ENCODE measurements at regions not wholly inside any gene's neighbourhood (a gene's known extent, or its start where the extent isn't known, plus 50 kb on each side); places are given as distances from the start of the nearest gene placed in this dataset.

- DNase-seq (ENCODE audit: low read depth, low spot score) (no peak), FAIRE-seq (no peak)
- Histone ChIP-seq H3K4me3 (replicated peaks in 1 of 3; ENCODE audit: insufficient read depth in 1 of 3, low read depth in 1 of 3, low read length in 3 of 3) (no peak overlapping the region), H3K4me1 (ENCODE audit: control insufficient read depth, extremely low read depth, insufficient read depth, low read length) (no peaks in the 10 kb centered on the region), H3K36me3 (ENCODE audit: control insufficient read depth in 2 of 2, extremely low read depth in 1 of 2, insufficient read depth in 2 of 2, low read length in 2 of 2) (no peaks in the 10 kb centered on the region), H3K79me2 (ENCODE audit: control insufficient read depth, insufficient read depth, low read length) (no peaks in the 10 kb centered on the region), H3K27ac (ENCODE audit: insufficient read depth, low read depth, low read length) (no peak overlapping the region), H2AFZ (ENCODE audit: low read depth, low read length) (no peak overlapping the region), H3K27me3 (ENCODE audit: control insufficient read depth in 2 of 2, insufficient read depth in 2 of 2, low read length in 2 of 2) (no peaks in the 10 kb centered on the region), H3K4me2 (ENCODE audit: insufficient read depth, low read length) (no peak overlapping the region), H3K9me3 (replicated peaks; ENCODE audit: control insufficient read depth, insufficient read depth, low read length) (no peaks in the 10 kb centered on the region), H4K20me1 (replicated peaks; ENCODE audit: control insufficient read depth, extremely low read depth, insufficient read depth, low read length) (no peaks in the 10 kb centered on the region), H3K9me1 (replicated peaks; ENCODE audit: control insufficient read depth, extremely low read depth, insufficient read depth, low read length) (no peaks in the 10 kb centered on the region), H3K9ac (replicated peaks; ENCODE audit: extremely low read depth, insufficient read depth, low read length) (no peak overlapping the region)
- intact Hi-C loops (cut with micrococcal nuclease) = loop anchor here (10.0 kb wide), 1 partner anchor 89 kb away; no protein-coding TSS in a partner anchor
- POLR2A ChIA-PET = no interaction called here
- CTCF ChIA-PET = interaction anchor here (0.7 to 1.2 kb wide), 2 partner anchors 304 to 374 kb away, joined by 3 to 4 read pairs; no protein-coding TSS in a partner anchor
- TF ChIP-seq JUN (IDR thresholded peaks at IDR 0.05; ENCODE audit: borderline replicate concordance, insufficient read depth, insufficient read length, low read depth) = no peak
- no peak for TF ChIP-seq POLR2AphosphoS5 (IDR thresholded peaks at IDR 0.05; ENCODE audit: insufficient read depth, low read depth, low read length)
- no peak for TF ChIP-seq EZH2 (IDR thresholded peaks at IDR 0.05; ENCODE audit: borderline replicate concordance, low read depth, low read length, severe bottlenecking)
- no peak for TF ChIP-seq GATA2 (IDR thresholded peaks at IDR 0.05; ENCODE audit: insufficient read depth, insufficient read length, low read depth, low read length)
- no peak for TF ChIP-seq POLR2A (IDR thresholded peaks at IDR 0.05; ENCODE audit: low read depth, low read length)
- TF ChIP-seq MYC (IDR thresholded peaks at IDR 0.05; ENCODE audit: low read depth, low read length) = no peak
- BruUV-seq (replicated peaks) = no TSS peak
- dilution Hi-C loops (cut with MboI; ENCODE audit: extremely low pct_ligation_motif_present, low sequenced_read_pairs) = no loop called here
Observed at GRCh38 chr16:79995315-79995714, 394.8 kb upstream of the MAF start.

GRCh38 chr16:79994418-79994817 lies 393.9 kb upstream of the MAF start:
- no TSS peak for BruUV-seq (replicated peaks)
- dilution Hi-C loops (cut with MboI; ENCODE audit: extremely low pct_ligation_motif_present, low sequenced_read_pairs) = no loop called here
- H3K4me3 ChIP-seq (replicated peaks in 1 of 3; ENCODE audit: insufficient read depth in 1 of 3, low read depth in 1 of 3, low read length in 3 of 3) = no peak overlapping the region
- no peaks in the 10 kb centered on the region for H3K79me2 ChIP-seq (ENCODE audit: control insufficient read depth, insufficient read depth, low read length)
- no peaks in the 10 kb centered on the region for H4K20me1 ChIP-seq (replicated peaks; ENCODE audit: control insufficient read depth, extremely low read depth, insufficient read depth, low read length)
- TF ChIP-seq EZH2 (IDR thresholded peaks at IDR 0.05; ENCODE audit: borderline replicate concordance, low read depth, low read length, severe bottlenecking) (no peak), JUN (IDR thresholded peaks at IDR 0.05; ENCODE audit: borderline replicate concordance, insufficient read depth, insufficient read length, low read depth) (no peak), FOS (IDR thresholded peaks at IDR 0.05; ENCODE audit: borderline replicate concordance, insufficient read depth, low read length) (no peak), CTCF (IDR thresholded peaks at IDR 0.05; ENCODE audit: extremely low read depth in 1 of 2, insufficient read depth in 1 of 2, low read depth in 1 of 2, low read length in 2 of 2) (no peak), POLR2AphosphoS5 (IDR thresholded peaks at IDR 0.05; ENCODE audit: insufficient read depth, low read depth, low read length) (no peak)
- H3K4me2 ChIP-seq (ENCODE audit: insufficient read depth, low read length) = no peak overlapping the region
- no peak for FAIRE-seq
- no peaks in the 10 kb centered on the region for H3K36me3 ChIP-seq (ENCODE audit: control insufficient read depth in 2 of 2, extremely low read depth in 1 of 2, insufficient read depth in 2 of 2, low read length in 2 of 2)
- H3K27me3 ChIP-seq (ENCODE audit: control insufficient read depth in 2 of 2, insufficient read depth in 2 of 2, low read length in 2 of 2) = no peaks in the 10 kb centered on the region
- H3K9ac ChIP-seq (replicated peaks; ENCODE audit: extremely low read depth, insufficient read depth, low read length) = no peak overlapping the region
- no peaks in the 10 kb centered on the region for H3K9me1 ChIP-seq (replicated peaks; ENCODE audit: control insufficient read depth, extremely low read depth, insufficient read depth, low read length)
- POLR2A ChIA-PET = no interaction called here
- H3K27ac ChIP-seq (ENCODE audit: insufficient read depth, low read depth, low read length) = no peak overlapping the region
- CTCF ChIA-PET = interaction anchor here (0.7 to 1.5 kb wide), 7 partner anchors 11 to 472 kb away, joined by 3 to 7 read pairs (median 4); no protein-coding TSS in a partner anchor
- H3K4me1 ChIP-seq (ENCODE audit: control insufficient read depth, extremely low read depth, insufficient read depth, low read length) = no peaks in the 10 kb centered on the region
- H3K9me3 ChIP-seq (replicated peaks; ENCODE audit: control insufficient read depth, insufficient read depth, low read length) = no peaks in the 10 kb centered on the region
- H2AFZ ChIP-seq (ENCODE audit: low read depth, low read length) = no peak overlapping the region
- DNase-seq (ENCODE audit: low read depth, low spot score) = no peak
- intact Hi-C loops (cut with micrococcal nuclease) = loop anchor here (10.0 kb wide), 1 partner anchor 90 kb away; no protein-coding TSS in a partner anchor

Data from endothelial cell of umbilical vein (primary cell).